HG02588 (cell line): ENCODE measurements at regions not wholly inside any gene's neighbourhood (a gene's known extent, or its start where the extent isn't known, plus 50 kb on each side); places are given as distances from the start of the nearest gene placed in this dataset.
"Not testable (repeated sequence)": the region's sequence is repeated elsewhere in the genome, so short reads cannot be mapped to it uniquely, and the experiment has no call there.

Experiments
- ATAC-seq: cut with Tn5 transposase; IDR thresholded peaks from one replicate; pipeline ENCODE4 v1.9.1; 2021; ENCODE audit warnings: mild to moderate bottlenecking, moderate library complexity; ENCODE audit not compliant: unreplicated experiment

- no peak for ATAC-seq
Measured at GRCh38 chr6:79394690-79395089, 142.5 kb downstream of the LCA5 start.

- ATAC-seq, result no peak
Measured at GRCh38 chr6:79392094-79392493, 145.1 kb downstream of the LCA5 start.

GRCh38 chr6:79391480-79391879 is 145.8 kb downstream of the LCA5 start:
- no peak for ATAC-seq

- ATAC-seq, result no peak
Measured at GRCh38 chr6:79385893-79386292, 151.3 kb downstream of the LCA5 start.

- no peak for ATAC-seq
Measured at GRCh38 chr6:79385333-79385732, 150.9 kb upstream of the HMGN3 start.

- no peak for ATAC-seq
Measured at GRCh38 chr6:79384845-79385244, 150.4 kb upstream of the HMGN3 start.

- no peak for ATAC-seq
Measured at GRCh38 chr6:79378957-79379356, 144.5 kb upstream of the HMGN3 start.

- ATAC-seq, result peak; percentile 52
Measured at GRCh38 chr6:79377888-79378348, 143.4 kb upstream of the HMGN3 start.

GRCh38 chr6:79377047-79377446 is 142.6 kb upstream of the HMGN3 start:
- no peak for ATAC-seq

- no peak for ATAC-seq
Measured at GRCh38 chr6:79375635-79376337, 141.3 kb upstream of the HMGN3 start.

GRCh38 chr6:79374308-79374707 is 139.8 kb upstream of the HMGN3 start:
- ATAC-seq, result no peak

- no peak for ATAC-seq
Measured at GRCh38 chr6:79373880-79374279, 139.4 kb upstream of the HMGN3 start.

- ATAC-seq, result no peak
Measured at GRCh38 chr6:79373246-79373645, 138.8 kb upstream of the HMGN3 start.

GRCh38 chr6:79372757-79373156 is 138.3 kb upstream of the HMGN3 start:
- ATAC-seq, result no peak

GRCh38 chr6:79369026-79369425 is 134.5 kb upstream of the HMGN3 start:
- ATAC-seq, result no peak

GRCh38 chr6:79363441-79363840 is 129.0 kb upstream of the HMGN3 start:
- ATAC-seq, result not testable (repeated sequence)

GRCh38 chr6:79361074-79361473 is 126.6 kb upstream of the HMGN3 start:
- ATAC-seq, result not testable (repeated sequence)

GRCh38 chr6:79353226-79353625 is 118.7 kb upstream of the HMGN3 start:
- no peak for ATAC-seq

- no peak for ATAC-seq
Measured at GRCh38 chr6:79338493-79338892, 104.0 kb upstream of the HMGN3 start.

- peak; percentile 88 for ATAC-seq
Measured at GRCh38 chr6:79335133-79335674, 100.7 kb upstream of the HMGN3 start.

GRCh38 chr6:79334674-79335073 is 100.2 kb upstream of the HMGN3 start:
- ATAC-seq, result peak; percentile 0

GRCh38 chr6:79330704-79331103 is 96.2 kb upstream of the HMGN3 start:
- no peak for ATAC-seq

GRCh38 chr6:79313254-79313653 is 78.8 kb upstream of the HMGN3 start:
- ATAC-seq, result no peak
